GM13977 (cell line): ENCODE measurements at regions not wholly inside any gene's neighbourhood (a gene's known extent, or its start where the extent isn't known, plus 50 kb on each side); places are given as distances from the start of the nearest gene placed in this dataset.

Experiments used
- DNase-seq: peaks from one replicate; pipeline ENCODE4 v3.0.0; 2012; ENCODE audit warnings: low spot score
- in situ Hi-C: fragments of 300-500 bp; cut with MboI; formaldehyde crosslinking; loops from one replicate; pipeline ENCODE4 v1.12.0; 2022; ENCODE audit warnings: low sequenced_read_pairs, low pct_unique_long_range_greater_than_20kb, mixed read lengths, inconsistent platforms; ENCODE audit not compliant: unreplicated experiment
- TF ChIP-seq, protein P1 (sequence below): IDR thresholded peaks from 2 replicates; pipeline ENCODE4 v1.5.1; 2012; ENCODE audit warnings: mild to moderate bottlenecking, control low read depth; ENCODE audit not compliant: insufficient read depth; ENCODE audit errors: extremely low read depth, missing control alignments

DNA sequence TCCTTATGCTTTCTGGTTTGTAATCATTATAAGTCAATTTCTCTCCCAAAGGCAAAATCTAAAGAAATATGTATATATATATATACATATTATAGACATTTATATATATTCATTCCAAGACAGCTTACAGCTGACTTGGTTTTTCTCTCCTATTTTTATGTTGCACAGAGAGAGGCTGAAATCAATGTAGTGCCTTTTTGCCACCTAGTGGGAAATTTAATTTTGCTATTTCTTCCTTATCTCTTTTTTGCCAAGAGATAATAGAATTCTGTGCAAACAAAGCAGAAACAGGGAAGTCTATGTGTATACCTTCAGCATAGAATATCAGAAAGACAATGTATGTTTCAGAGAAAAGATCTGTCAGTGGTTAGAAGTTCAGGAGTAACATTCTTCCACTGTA is 186.0 kb upstream of the ANO5 start:
- TF ChIP-seq, protein P1, sequence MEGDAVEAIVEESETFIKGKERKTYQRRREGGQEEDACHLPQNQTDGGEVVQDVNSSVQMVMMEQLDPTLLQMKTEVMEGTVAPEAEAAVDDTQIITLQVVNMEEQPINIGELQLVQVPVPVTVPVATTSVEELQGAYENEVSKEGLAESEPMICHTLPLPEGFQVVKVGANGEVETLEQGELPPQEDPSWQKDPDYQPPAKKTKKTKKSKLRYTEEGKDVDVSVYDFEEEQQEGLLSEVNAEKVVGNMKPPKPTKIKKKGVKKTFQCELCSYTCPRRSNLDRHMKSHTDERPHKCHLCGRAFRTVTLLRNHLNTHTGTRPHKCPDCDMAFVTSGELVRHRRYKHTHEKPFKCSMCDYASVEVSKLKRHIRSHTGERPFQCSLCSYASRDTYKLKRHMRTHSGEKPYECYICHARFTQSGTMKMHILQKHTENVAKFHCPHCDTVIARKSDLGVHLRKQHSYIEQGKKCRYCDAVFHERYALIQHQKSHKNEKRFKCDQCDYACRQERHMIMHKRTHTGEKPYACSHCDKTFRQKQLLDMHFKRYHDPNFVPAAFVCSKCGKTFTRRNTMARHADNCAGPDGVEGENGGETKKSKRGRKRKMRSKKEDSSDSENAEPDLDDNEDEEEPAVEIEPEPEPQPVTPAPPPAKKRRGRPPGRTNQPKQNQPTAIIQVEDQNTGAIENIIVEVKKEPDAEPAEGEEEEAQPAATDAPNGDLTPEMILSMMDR = no peak
- DNase-seq = no peak
- in situ Hi-C loops = no loop called here

DNA sequence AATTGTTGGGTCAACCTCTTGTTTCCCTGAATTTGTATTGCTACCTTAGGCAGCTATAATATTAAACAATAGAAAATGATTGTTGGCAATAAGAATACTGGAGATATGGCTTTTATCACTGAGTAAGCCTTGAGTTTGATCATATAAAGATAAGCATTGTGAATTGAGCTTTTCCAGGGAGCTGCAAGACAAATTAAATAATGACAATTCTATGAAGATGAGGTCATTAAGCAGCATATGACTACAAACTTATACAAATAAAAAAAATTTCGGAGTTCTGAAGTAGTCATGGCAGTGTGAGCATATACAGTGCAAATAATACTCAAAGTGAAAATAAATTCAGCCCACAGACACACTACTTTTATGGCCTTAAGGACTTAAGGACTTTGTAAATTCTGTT is 161.1 kb upstream of the ANO5 start:
- in situ Hi-C loops = no loop called here
- no peak for DNase-seq
- TF ChIP-seq, protein P1 = no peak

DNA sequence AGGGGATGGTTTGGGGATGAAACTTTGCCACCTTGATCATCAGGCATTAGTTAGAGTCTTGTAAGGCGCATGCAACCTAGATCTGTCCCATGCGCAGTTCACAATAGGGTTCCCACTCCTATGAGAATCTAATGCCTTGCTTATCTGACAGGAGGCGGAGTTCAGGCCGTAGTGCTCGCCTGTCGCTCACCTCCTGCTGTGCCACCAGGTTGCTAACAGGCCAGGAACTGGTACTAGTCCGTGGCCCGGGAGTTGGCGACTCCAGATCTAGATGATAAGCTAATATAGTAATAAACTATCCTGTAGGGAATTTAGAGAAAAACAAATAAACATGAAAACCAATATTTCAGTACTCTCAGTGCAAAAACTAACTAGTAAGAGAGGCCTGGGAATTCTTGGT is 155.4 kb upstream of the ANO5 start:
- in situ Hi-C loops = no loop called here
- TF ChIP-seq, protein P1 = no peak
- DNase-seq = no peak

DNA sequence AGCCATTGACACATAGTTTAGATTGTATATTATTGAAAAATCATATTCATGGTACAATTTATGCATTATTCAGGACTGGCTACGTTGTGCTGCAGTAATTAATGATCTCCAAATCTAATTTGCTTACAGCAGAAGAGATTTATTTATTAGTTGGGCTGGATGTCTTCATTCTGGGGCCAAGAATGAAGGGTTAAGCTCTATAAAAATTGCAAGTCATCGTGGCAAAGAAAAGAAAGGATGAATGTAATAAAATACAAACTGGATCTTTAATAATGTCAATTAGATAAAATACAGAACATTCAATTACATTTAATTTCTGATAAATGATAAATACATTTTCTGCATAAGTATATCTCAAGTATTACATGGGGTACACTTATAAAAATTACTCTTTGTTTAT is 151.8 kb upstream of the ANO5 start:
- in situ Hi-C loops = no loop called here

GRCh38 chr11:22042081-22042480 is 150.8 kb upstream of the ANO5 start:
- no peak for DNase-seq
- in situ Hi-C loops = no loop called here
- TF ChIP-seq, protein P1 = no peak

More for the DNA sequence above, 151.8 kb upstream of the ANO5 start:
- no peak for DNase-seq
- TF ChIP-seq, protein P1 = no peak

GRCh38 chr11:22044126-22044525 is 148.8 kb upstream of the ANO5 start:
- in situ Hi-C loops = no loop called here
- no peak for DNase-seq
- TF ChIP-seq, protein P1 = no peak

DNA sequence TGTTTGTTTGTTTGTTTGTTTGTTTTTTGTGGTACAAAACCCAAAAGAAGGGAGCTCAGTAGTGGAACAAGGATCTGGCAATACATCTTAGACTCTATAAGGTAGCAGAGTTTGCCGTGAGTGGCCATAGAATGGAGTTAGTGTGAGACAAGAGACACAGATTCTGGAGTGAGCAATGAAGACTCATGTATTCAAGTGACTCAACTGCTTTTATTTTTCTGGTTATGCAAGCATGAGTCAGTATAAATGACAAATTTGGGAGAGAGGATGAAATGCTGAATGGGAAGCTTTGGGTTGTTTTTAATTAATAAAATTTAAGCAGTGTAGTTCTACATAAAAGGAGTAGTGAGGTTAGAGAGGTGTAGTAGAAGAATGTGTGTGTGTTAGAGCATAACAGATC is 143.6 kb upstream of the ANO5 start:
- in situ Hi-C loops = no loop called here
- TF ChIP-seq, protein P1 = no peak
- DNase-seq = no peak
